SK-N-SH treated with all-trans-retinoic acid at 6 μM for 48 hours (cell line): ENCODE measurements at regions not wholly inside any gene's neighbourhood (a gene's known extent, or its start where the extent isn't known, plus 50 kb on each side); places are given as distances from the start of the nearest gene placed in this dataset.

Experiments used
- ATAC-seq: fragments of 200-7000 bp; cut with Tn5 transposase; 3 replicates; pipeline ENCODE4 v1.9.1; 2020; ENCODE audit warnings: mild to moderate bottlenecking, moderate library complexity
- BACH2 ChIP-seq: fragments of 250-450 bp; sonication (Bioruptor Pico); IDR thresholded peaks from 2 replicates; pipeline ENCODE4 v1.9.0; 2021; ENCODE audit warnings: mild to moderate bottlenecking, borderline replicate concordance
- CREB5 ChIP-seq: fragments of 250-450 bp; sonication (Bioruptor Pico); IDR thresholded peaks from 2 replicates; pipeline ENCODE4 v1.5.1; 2020; ENCODE audit warnings: low read depth, mild to moderate bottlenecking, moderate library complexity
- CSDC2 ChIP-seq: fragments of 250-450 bp; sonication (Bioruptor Pico); IDR thresholded peaks from 2 replicates; pipeline ENCODE4 v1.5.0; 2020; ENCODE audit warnings: mild to moderate bottlenecking, moderate library complexity
- ESRRG ChIP-seq: fragments of 250-450 bp; sonication (Bioruptor Pico); IDR thresholded peaks from 2 replicates; pipeline ENCODE4 v1.6.1; 2021; ENCODE audit warnings: mild to moderate bottlenecking
- GLIS3 ChIP-seq: fragments of 250-450 bp; sonication (Bioruptor Pico); IDR thresholded peaks from 2 replicates; pipeline ENCODE4 v1.5.0; 2020; ENCODE audit warnings: mild to moderate bottlenecking, moderate library complexity
- OSR1 ChIP-seq: fragments of 250-450 bp; sonication (Bioruptor Pico); IDR thresholded peaks from 2 replicates; pipeline ENCODE4 v1.8.0; 2022; ENCODE audit warnings: moderate library complexity, mild to moderate bottlenecking, inconsistent platforms
- PATZ1 ChIP-seq: fragments of 250-450 bp; sonication (Bioruptor Pico); IDR thresholded peaks from 2 replicates; pipeline ENCODE4 v1.8.0; 2020; ENCODE audit warnings: mild to moderate bottlenecking, moderate library complexity, borderline replicate concordance
- POU6F1 ChIP-seq: fragments of 250-450 bp; sonication (Bioruptor Pico); IDR thresholded peaks from 2 replicates; pipeline ENCODE4 v1.8.0; 2021; ENCODE audit warnings: low read depth, mild to moderate bottlenecking, moderate library complexity, borderline replicate concordance
- PPARA ChIP-seq: fragments of 250-450 bp; sonication (Bioruptor Pico); IDR thresholded peaks from 2 replicates; pipeline ENCODE4 v1.5.0; 2020; ENCODE audit warnings: mild to moderate bottlenecking, borderline replicate concordance
- RARB ChIP-seq: fragments of 250-450 bp; sonication (Bioruptor Pico); IDR thresholded peaks from 2 replicates; pipeline ENCODE4 v1.8.0; 2021; ENCODE audit warnings: mild to moderate bottlenecking, moderate library complexity
- SNAI2 ChIP-seq: fragments of 250-450 bp; sonication (Bioruptor Pico); IDR thresholded peaks from 2 replicates; pipeline ENCODE4 v1.5.0; 2020; ENCODE audit warnings: mild to moderate bottlenecking, moderate library complexity
- TCF4 ChIP-seq: fragments of 250-450 bp; sonication (Bioruptor Pico); IDR thresholded peaks from 2 replicates; pipeline ENCODE4 v1.8.0; 2021; ENCODE audit warnings: mild to moderate bottlenecking, moderate library complexity, borderline replicate concordance
- TOX ChIP-seq: fragments of 250-450 bp; sonication (Bioruptor Pico); IDR thresholded peaks from 2 replicates; pipeline ENCODE4 v1.8.0; 2021; ENCODE audit warnings: mild to moderate bottlenecking, moderate library complexity, borderline replicate concordance
- TSHZ2 ChIP-seq: fragments of 250-450 bp; sonication (Bioruptor Pico); IDR thresholded peaks from 2 replicates; pipeline ENCODE4 v1.5.0; 2020; ENCODE audit warnings: mild to moderate bottlenecking, moderate library complexity
- ZC3H10 ChIP-seq: fragments of 250-450 bp; sonication (Bioruptor Pico); IDR thresholded peaks from 2 replicates; pipeline ENCODE4 v1.5.1; 2021; ENCODE audit warnings: mild to moderate bottlenecking, moderate library complexity
- ZFP3 ChIP-seq: fragments of 250-450 bp; sonication (Bioruptor Pico); IDR thresholded peaks from 2 replicates; pipeline ENCODE4 v1.5.0; 2020; ENCODE audit warnings: mild to moderate bottlenecking, moderate library complexity
- ZNF565 ChIP-seq: fragments of 450-650 bp; formaldehyde crosslinking; conservative IDR thresholded peaks from 2 replicates; pipeline ENCODE4 v1.5.0; 2020; ENCODE audit warnings: low read depth, mild to moderate bottlenecking, moderate library complexity
- ZNF70 ChIP-seq: fragments of 450-650 bp; formaldehyde crosslinking; IDR thresholded peaks from 2 replicates; pipeline ENCODE4 v1.5.0; 2020; ENCODE audit warnings: mild to moderate bottlenecking, moderate library complexity
- ZNF8 ChIP-seq: fragments of 450-650 bp; formaldehyde crosslinking; IDR thresholded peaks from 2 replicates; pipeline ENCODE4 v1.5.0; 2020; ENCODE audit warnings: mild to moderate bottlenecking, moderate library complexity

GRCh38 chr1:11413986-11414391 is 65.0 kb upstream of the DISP3 start:
- TF ChIP-seq RARB (no peak), TSHZ2 (CRISPR knock-in tag) (no peak), GLIS3 (CRISPR knock-in tag) (no peak)
- ATAC-seq: no peak

GRCh38 chr1:11414926-11415538 is 63.9 kb upstream of the DISP3 start:
- ATAC-seq: no peak
- TF ChIP-seq CSDC2 (CRISPR knock-in tag): no peak
- TF ChIP-seq SNAI2 (CRISPR knock-in tag): no peak
- TF ChIP-seq TCF4 (CRISPR knock-in tag): no peak
- TF ChIP-seq PPARA (CRISPR knock-in tag): no peak

GRCh38 chr1:11417162-11417561 is 61.8 kb upstream of the DISP3 start:
- no peak for ATAC-seq
- TF ChIP-seq RARB: no peak
- TF ChIP-seq BACH2: no peak

- TF ChIP-seq OSR1: no peak
- TF ChIP-seq ZNF8 (CRISPR knock-in tag): no peak
- no peak for TF ChIP-seq TOX (CRISPR knock-in tag)
- no peak for TF ChIP-seq CREB5
- no peak for TF ChIP-seq CSDC2 (CRISPR knock-in tag)
- no peak for TF ChIP-seq GLIS3 (CRISPR knock-in tag)
- TF ChIP-seq PATZ1 (CRISPR knock-in tag): no peak
- no peak for TF ChIP-seq ESRRG (CRISPR knock-in tag)
- no peak for TF ChIP-seq ZNF565 (CRISPR knock-in tag)
- no peak for TF ChIP-seq ZNF70 (CRISPR knock-in tag)
- TF ChIP-seq ZFP3 (CRISPR knock-in tag): no peak
- no peak for TF ChIP-seq RARB
- TF ChIP-seq POU6F1 (CRISPR knock-in tag): no peak
- TF ChIP-seq TSHZ2 (CRISPR knock-in tag): no peak
- TF ChIP-seq ZC3H10 (CRISPR knock-in tag): no peak
- ATAC-seq: no peak
These were observed 60.9 kb upstream of the DISP3 start for GRCh38 chr1:11418056-11418455.
